ENCODE measurements at regions not wholly inside any gene's neighbourhood (a gene's known extent, or its start where the extent isn't known, plus 50 kb on each side); places are given as distances from the start of the nearest gene placed in this dataset.

DNA sequence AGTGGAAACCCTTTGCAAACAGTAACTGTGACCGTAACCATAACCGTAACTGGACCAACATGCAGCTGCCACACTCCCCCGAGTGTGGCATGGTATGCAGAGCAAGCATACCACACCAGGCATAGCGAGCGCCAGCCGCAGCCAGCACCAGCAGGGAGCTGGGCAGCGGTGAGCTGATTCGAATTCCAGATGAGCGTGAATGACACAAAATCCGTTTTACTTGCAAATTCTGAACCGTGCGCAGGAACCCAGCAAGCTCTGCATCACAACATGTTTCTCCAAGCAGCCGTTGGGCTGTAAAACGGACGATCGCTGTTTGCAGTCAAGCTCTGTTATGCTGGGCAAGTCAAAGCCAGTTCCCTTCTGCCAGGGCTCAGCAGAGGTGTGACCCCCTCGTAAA, 111.1 kb downstream of the OAT start:
- dilution Hi-C loops (cut with MboI; ENCODE audit: extremely low pct_ligation_motif_present, low sequenced_read_pairs), result no loop called here
- peaks cover 4% of the 10 kb centered on the region for H3K27me3 ChIP-seq (ENCODE audit: control insufficient read depth, extremely low read depth, insufficient read depth, low read length)
- H3K9ac ChIP-seq (ENCODE audit: control insufficient read depth, extremely low read depth, insufficient read depth, low read length), result no peak overlapping the region
- H3K9me3 ChIP-seq (ENCODE audit: control insufficient read depth, low read depth, low read length), result no peaks in the 10 kb centered on the region
- H3K4me1 ChIP-seq (ENCODE audit: control insufficient read depth, extremely low read depth, insufficient read depth, low read length), result no peaks in the 10 kb centered on the region
- DNase-seq (ENCODE audit: low read depth, low spot score) (no peak), FAIRE-seq (no peak)
- H3K36me3 ChIP-seq (ENCODE audit: control insufficient read depth in 2 of 2, extremely low read depth in 1 of 2, insufficient read depth in 2 of 2, low read length in 2 of 2), result no peaks in the 10 kb centered on the region
- H2AFZ ChIP-seq (ENCODE audit: control insufficient read depth, low read length), result no peak overlapping the region
- H3K4me2 ChIP-seq (ENCODE audit: control insufficient read depth, extremely low read depth, insufficient read depth, low read depth, low read length), result no peak overlapping the region
- no peaks in the 10 kb centered on the region for H3K9me1 ChIP-seq (ENCODE audit: control insufficient read depth, extremely low read depth, insufficient read depth, low read length)
- no peak overlapping the region for H3K27ac ChIP-seq (ENCODE audit: control insufficient read depth, insufficient read depth, low read length)
- H3K79me2 ChIP-seq (ENCODE audit: control insufficient read depth, insufficient read depth, low read length), result no peaks in the 10 kb centered on the region
- H4K20me1 ChIP-seq (ENCODE audit: control insufficient read depth, extremely low read depth, insufficient read depth, low read length), result no peaks in the 10 kb centered on the region
- TF ChIP-seq, protein P1, sequence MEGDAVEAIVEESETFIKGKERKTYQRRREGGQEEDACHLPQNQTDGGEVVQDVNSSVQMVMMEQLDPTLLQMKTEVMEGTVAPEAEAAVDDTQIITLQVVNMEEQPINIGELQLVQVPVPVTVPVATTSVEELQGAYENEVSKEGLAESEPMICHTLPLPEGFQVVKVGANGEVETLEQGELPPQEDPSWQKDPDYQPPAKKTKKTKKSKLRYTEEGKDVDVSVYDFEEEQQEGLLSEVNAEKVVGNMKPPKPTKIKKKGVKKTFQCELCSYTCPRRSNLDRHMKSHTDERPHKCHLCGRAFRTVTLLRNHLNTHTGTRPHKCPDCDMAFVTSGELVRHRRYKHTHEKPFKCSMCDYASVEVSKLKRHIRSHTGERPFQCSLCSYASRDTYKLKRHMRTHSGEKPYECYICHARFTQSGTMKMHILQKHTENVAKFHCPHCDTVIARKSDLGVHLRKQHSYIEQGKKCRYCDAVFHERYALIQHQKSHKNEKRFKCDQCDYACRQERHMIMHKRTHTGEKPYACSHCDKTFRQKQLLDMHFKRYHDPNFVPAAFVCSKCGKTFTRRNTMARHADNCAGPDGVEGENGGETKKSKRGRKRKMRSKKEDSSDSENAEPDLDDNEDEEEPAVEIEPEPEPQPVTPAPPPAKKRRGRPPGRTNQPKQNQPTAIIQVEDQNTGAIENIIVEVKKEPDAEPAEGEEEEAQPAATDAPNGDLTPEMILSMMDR (optimal IDR thresholded peaks at IDR 0.05 in 1 of 3, IDR thresholded peaks at IDR 0.05 in 1 of 3, conservative IDR thresholded peaks at IDR 0.05 in 1 of 3; ENCODE audit: extremely low read depth in 1 of 3, insufficient read depth in 2 of 3, low read length in 3 of 3), result no peak
- TF ChIP-seq EZH2 (IDR thresholded peaks at IDR 0.05; ENCODE audit: low read length), result no peak
- H3K4me3 ChIP-seq (ENCODE audit: control insufficient read depth in 2 of 3, extremely low read depth in 1 of 3, insufficient read depth in 2 of 3, low read depth in 1 of 3, low read length in 3 of 3), result no peak overlapping the region

DNA sequence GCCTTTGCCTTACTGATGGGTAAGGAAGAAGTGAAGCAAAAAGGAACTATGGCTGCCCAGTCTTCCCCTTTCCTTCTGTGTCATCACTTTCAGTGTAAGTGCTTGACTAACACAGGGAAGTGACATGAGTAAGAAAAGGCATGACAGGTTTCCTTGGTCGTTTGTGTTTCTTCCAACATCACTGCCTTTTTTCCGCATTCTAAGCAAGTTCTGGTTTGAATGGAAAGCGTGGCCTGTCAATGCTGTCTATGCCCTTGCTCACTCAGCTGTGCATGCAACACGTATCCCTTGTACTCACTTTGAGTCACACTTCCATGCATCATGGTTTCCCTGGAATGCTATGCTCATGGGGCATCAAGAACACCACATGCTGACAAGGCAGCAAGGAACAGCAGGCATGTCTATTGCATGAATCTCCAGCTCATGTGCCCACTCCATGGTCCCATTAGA, 111.8 kb downstream of the OAT start:
- Histone ChIP-seq H3K9me1 (ENCODE audit: control insufficient read depth, extremely low read depth, insufficient read depth, low read length) (no peaks in the 10 kb centered on the region), H3K9ac (ENCODE audit: control insufficient read depth, extremely low read depth, insufficient read depth, low read length) (no peak overlapping the region), H3K9me3 (ENCODE audit: control insufficient read depth, low read depth, low read length) (no peaks in the 10 kb centered on the region), H3K4me1 (ENCODE audit: control insufficient read depth, extremely low read depth, insufficient read depth, low read length) (no peaks in the 10 kb centered on the region), H3K79me2 (ENCODE audit: control insufficient read depth, insufficient read depth, low read length) (no peaks in the 10 kb centered on the region), H3K4me2 (ENCODE audit: control insufficient read depth, extremely low read depth, insufficient read depth, low read depth, low read length) (no peak overlapping the region), H4K20me1 (ENCODE audit: control insufficient read depth, extremely low read depth, insufficient read depth, low read length) (no peaks in the 10 kb centered on the region), H3K4me3 (ENCODE audit: control insufficient read depth in 2 of 3, extremely low read depth in 1 of 3, insufficient read depth in 2 of 3, low read depth in 1 of 3, low read length in 3 of 3) (no peak overlapping the region), H3K36me3 (ENCODE audit: control insufficient read depth in 2 of 2, extremely low read depth in 1 of 2, insufficient read depth in 2 of 2, low read length in 2 of 2) (no peaks in the 10 kb centered on the region), H3K27me3 (ENCODE audit: control insufficient read depth, extremely low read depth, insufficient read depth, low read length) (peaks cover 7% of the 10 kb centered on the region), H3K27ac (ENCODE audit: control insufficient read depth, insufficient read depth, low read length) (no peak overlapping the region), H2AFZ (ENCODE audit: control insufficient read depth, low read length) (no peak overlapping the region)
- DNase-seq (ENCODE audit: low read depth, low spot score) (no peak), FAIRE-seq (peak; percentile 60)
- dilution Hi-C loops (cut with MboI; ENCODE audit: extremely low pct_ligation_motif_present, low sequenced_read_pairs), result no loop called here
- TF ChIP-seq, protein P1 (optimal IDR thresholded peaks at IDR 0.05 in 1 of 3, IDR thresholded peaks at IDR 0.05 in 1 of 3, conservative IDR thresholded peaks at IDR 0.05 in 1 of 3; ENCODE audit: extremely low read depth in 1 of 3, insufficient read depth in 2 of 3, low read length in 3 of 3), result no peak
- TF ChIP-seq EZH2 (IDR thresholded peaks at IDR 0.05; ENCODE audit: low read length), result no peak
